ENCODE measurements at regions not wholly inside any gene's neighbourhood (a gene's known extent, or its start where the extent isn't known, plus 50 kb on each side); places are given as distances from the start of the nearest gene placed in this dataset.

- H3K4me1 ChIP-seq = peaks cover 0 to 5% (median 0%) of the 10 kb centered on the region in 3 donors
- H3K27ac ChIP-seq = no peak overlapping the region
- H3K9me3 ChIP-seq = no peaks in the 10 kb centered on the region
- no peaks in the 10 kb centered on the region for H3K27me3 ChIP-seq
- H3K36me3 ChIP-seq = no peaks in the 10 kb centered on the region
- peak; percentile 42 for ATAC-seq
- TF ChIP-seq CTCF (IDR thresholded peaks at IDR 0.05) = no peak
- TF ChIP-seq POLR2AphosphoS5 (IDR thresholded peaks at IDR 0.05) = no peak
- no peak for TF ChIP-seq POLR2A (IDR thresholded peaks at IDR 0.05)
- no peak for TF ChIP-seq EP300 (IDR thresholded peaks at IDR 0.05)
- H3K4me3 ChIP-seq = no peak overlapping the region
- WGBS, 2 donors (ENCODE audit: low coverage in 1 of 2) = 44 to 47% methylated on average over 3 to 7 of the region's 9 CpGs
These were observed 684.3 kb downstream of the QKI start for GRCh38 chr6:164098857-164099267.

DNA sequence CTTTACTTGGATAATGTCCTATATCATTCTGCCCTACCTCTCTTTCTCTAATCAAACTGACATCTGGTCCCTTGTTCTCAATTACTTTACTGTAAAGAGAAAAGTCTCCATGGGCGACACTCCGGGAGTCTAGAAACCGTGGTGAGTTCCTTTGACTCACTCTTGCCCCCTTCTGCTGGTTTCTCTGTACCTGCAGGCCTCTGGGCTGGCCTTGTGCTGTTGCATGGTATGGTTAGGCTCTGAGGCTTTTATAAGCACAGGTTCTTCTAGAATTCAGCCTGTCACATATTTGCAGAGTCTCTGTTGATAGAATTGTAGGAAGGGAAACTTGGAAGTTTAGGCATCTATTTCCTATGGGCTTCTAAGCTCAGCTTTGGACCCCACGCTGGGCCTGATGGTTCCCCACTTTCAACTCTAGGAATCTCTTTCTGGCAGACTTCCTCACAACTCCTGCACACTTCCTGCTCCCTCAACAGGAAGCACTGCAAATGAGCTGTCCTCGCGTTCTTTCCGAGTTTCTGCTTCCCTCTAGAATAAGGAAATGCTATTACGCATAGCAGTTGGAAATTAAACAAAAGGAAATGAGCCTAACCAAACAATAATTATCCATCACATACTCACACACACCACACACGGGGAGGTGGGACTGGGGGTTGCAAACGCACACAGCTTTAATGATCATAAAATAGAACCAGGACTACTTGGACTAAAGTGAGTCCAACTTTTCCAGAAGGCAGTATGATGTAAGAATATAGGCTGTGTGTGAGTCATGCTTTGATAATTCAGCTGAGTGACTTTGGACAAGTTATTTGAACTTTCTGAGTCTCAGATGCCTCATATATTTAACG lies 683.3 kb downstream of the QKI start:
- peak overlapping the region in 2 of 4 donors; percentile 27 to 53 for H3K27ac ChIP-seq
- no peaks in the 10 kb centered on the region for H3K36me3 ChIP-seq
- no peaks in the 10 kb centered on the region for H3K9me3 ChIP-seq
- peaks cover 0 to 5% (median 0%) of the 10 kb centered on the region in 3 donors for H3K4me1 ChIP-seq
- H3K27me3 ChIP-seq = no peaks in the 10 kb centered on the region
- WGBS, 2 donors (ENCODE audit: low coverage in 1 of 2) = 49 to 53% methylated on average over 10 of the region's 11 CpGs
- no peak for TF ChIP-seq POLR2A (IDR thresholded peaks at IDR 0.05)
- no peak for TF ChIP-seq CTCF (IDR thresholded peaks at IDR 0.05)
- no peak for TF ChIP-seq EP300 (IDR thresholded peaks at IDR 0.05)
- TF ChIP-seq POLR2AphosphoS5 (IDR thresholded peaks at IDR 0.05) = no peak
- H3K4me3 ChIP-seq = no peak overlapping the region
- ATAC-seq = peak; percentile 67

GRCh38 chr6:164097056-164097455 lies 682.5 kb downstream of the QKI start:
- Histone ChIP-seq H3K9me3 (no peaks in the 10 kb centered on the region), H3K27me3 (no peaks in the 10 kb centered on the region), H3K36me3 (no peaks in the 10 kb centered on the region), H3K27ac (peak overlapping the region in 2 of 4 donors; percentile 20 to 27), H3K4me1 (peaks cover 0 to 5% (median 0%) of the 10 kb centered on the region in 3 donors), H3K4me3 (no peak overlapping the region)
- WGBS, 2 donors (ENCODE audit: low coverage in 1 of 2) = 78 to 94% methylated on average over 4 of the region's 4 CpGs
- no peak for TF ChIP-seq CTCF (IDR thresholded peaks at IDR 0.05)
- TF ChIP-seq POLR2AphosphoS5 (IDR thresholded peaks at IDR 0.05) = no peak
- no peak for TF ChIP-seq POLR2A (IDR thresholded peaks at IDR 0.05)
- no peak for TF ChIP-seq EP300 (IDR thresholded peaks at IDR 0.05)
- no peak for ATAC-seq

GRCh38 chr6:164095056-164095455 lies 680.5 kb downstream of the QKI start:
- Histone ChIP-seq H3K27me3 (no peaks in the 10 kb centered on the region), H3K9me3 (no peaks in the 10 kb centered on the region), H3K36me3 (no peaks in the 10 kb centered on the region), H3K27ac (no peak overlapping the region), H3K4me1 (peaks cover 0 to 5% (median 0%) of the 10 kb centered on the region in 3 donors), H3K4me3 (no peak overlapping the region)
- no peak for ATAC-seq
- WGBS, 2 donors (ENCODE audit: low coverage in 1 of 2) = 86 to 87% methylated on average over 1 to 3 of the region's 3 CpGs
- TF ChIP-seq POLR2AphosphoS5 (IDR thresholded peaks at IDR 0.05) (no peak), EP300 (IDR thresholded peaks at IDR 0.05) (no peak), POLR2A (IDR thresholded peaks at IDR 0.05) (no peak), CTCF (IDR thresholded peaks at IDR 0.05) (no peak)

GRCh38 chr6:164087870-164088269 lies 673.4 kb downstream of the QKI start:
- H3K4me3 ChIP-seq = no peak overlapping the region
- H3K4me1 ChIP-seq = no peaks in the 10 kb centered on the region
- no peak for ATAC-seq
- no peaks in the 10 kb centered on the region for H3K36me3 ChIP-seq
- H3K27ac ChIP-seq = no peak overlapping the region
- 67 to 69% methylated on average over 3 of the region's 3 CpGs for WGBS, 2 donors (ENCODE audit: low coverage in 1 of 2)
- no peak for TF ChIP-seq POLR2A (IDR thresholded peaks at IDR 0.05)
- TF ChIP-seq POLR2AphosphoS5 (IDR thresholded peaks at IDR 0.05) = no peak
- TF ChIP-seq EP300 (IDR thresholded peaks at IDR 0.05) = no peak
- no peak for TF ChIP-seq CTCF (IDR thresholded peaks at IDR 0.05)
- H3K9me3 ChIP-seq = no peaks in the 10 kb centered on the region
- no peaks in the 10 kb centered on the region for H3K27me3 ChIP-seq
